DND-41 (cell line): ENCODE measurements at regions not wholly inside any gene's neighbourhood (a gene's known extent, or its start where the extent isn't known, plus 50 kb on each side); places are given as distances from the start of the nearest gene placed in this dataset.
A peak's percentile ranks its signal among the peaks of the same experiment; 100 is the strongest.

Experiments
- ATAC-seq: fragments of 200-7000 bp; cut with Tn5 transposase; 3 replicates; pipeline ENCODE4 v1.9.1; 2021; ENCODE audit warnings: low read depth; ENCODE audit not compliant: insufficient read depth
- DNase-seq: peaks from one replicate; pipeline ENCODE4 v3.0.0-alpha.2; 2020
- H2AFZ ChIP-seq: 2 replicates; pipeline ENCODE4 v1.6.0; 2012; ENCODE audit warnings: low read depth, low read length
- H3K27ac ChIP-seq: 2 replicates; pipeline ENCODE4 v1.5.1; 2012; ENCODE audit warnings: low read length, inconsistent platforms
- H3K27me3 ChIP-seq: fragments of 200-600 bp; sonication (generic); 2 replicates; pipeline ENCODE4 v1.6.0; 2012; ENCODE audit warnings: low read length, mild to moderate bottlenecking, inconsistent platforms; ENCODE audit not compliant: insufficient read depth, poor library complexity
- H3K36me3 ChIP-seq: 2 replicates; pipeline ENCODE4 v1.5.1; 2012; ENCODE audit warnings: low read length, inconsistent platforms; ENCODE audit not compliant: insufficient read depth
- H3K4me1 ChIP-seq: 2 replicates; pipeline ENCODE4 v1.5.1; 2012; ENCODE audit warnings: mild to moderate bottlenecking, low read length; ENCODE audit not compliant: insufficient read depth
- H3K4me2 ChIP-seq: 2 replicates; pipeline ENCODE4 v1.6.0; 2012; ENCODE audit warnings: mild to moderate bottlenecking, moderate library complexity, low read length, inconsistent platforms; ENCODE audit not compliant: insufficient read depth
- H3K4me3 ChIP-seq, 2 experiments: fragments of 200-600 bp in 1 of 2; shearing (Covaris generic) in 1 of 2; 2 replicates each; pipeline ENCODE4 v1.5.1; 2012 to 2016; ENCODE audit warnings: inconsistent platforms in 2 of 2, low read length in 2 of 2, mild to moderate bottlenecking in 2 of 2, low read depth in 1 of 2, moderate library complexity in 1 of 2
- H3K79me2 ChIP-seq: 2 replicates; pipeline ENCODE4 v1.6.0; 2012; ENCODE audit warnings: low read length, inconsistent platforms; ENCODE audit not compliant: insufficient read depth
- H3K9ac ChIP-seq: 2 replicates; pipeline ENCODE4 v1.6.0; 2012; ENCODE audit warnings: low read depth, mild to moderate bottlenecking, inconsistent platforms, low read length, moderate library complexity
- H3K9me3 ChIP-seq: 2 replicates; pipeline ENCODE4 v1.5.1; 2012; ENCODE audit warnings: low read length, moderate library complexity, mild to moderate bottlenecking, inconsistent platforms; ENCODE audit not compliant: insufficient read depth, severe bottlenecking
- H4K20me1 ChIP-seq: 2 replicates; pipeline ENCODE4 v1.6.0; 2012; ENCODE audit warnings: low read length; ENCODE audit not compliant: insufficient read depth
- CTCF ChIP-seq: IDR thresholded peaks from 2 replicates; pipeline ENCODE4 v1.5.1; 2012; ENCODE audit warnings: borderline replicate concordance, low read length, moderate library complexity, mild to moderate bottlenecking; ENCODE audit not compliant: poor library complexity, severe bottlenecking; ENCODE audit errors: extremely low read depth
- EZH2 ChIP-seq: IDR thresholded peaks from 3 replicates; pipeline ENCODE4 v1.6.1; 2012; ENCODE audit warnings: borderline replicate concordance, low read depth, mild to moderate bottlenecking, moderate library complexity, low read length, inconsistent platforms; ENCODE audit not compliant: severe bottlenecking

- ATAC-seq (no peak), DNase-seq (no peak)
- Histone ChIP-seq H2AFZ (no peak overlapping the region), H3K9ac (no peak overlapping the region), H3K36me3 (no peaks in the 10 kb centered on the region), H3K4me1 (peaks cover 36% of the 10 kb centered on the region), H4K20me1 (no peaks in the 10 kb centered on the region), H3K27me3 (no peaks in the 10 kb centered on the region), H3K4me3 (no peak overlapping the region), H3K4me2 (no peak overlapping the region), H3K27ac (peak overlapping the region; percentile 8; the same call in 1 of the 2 replicates), H3K79me2 (no peaks in the 10 kb centered on the region), H3K9me3 (no peaks in the 10 kb centered on the region)
- no peak for TF ChIP-seq EZH2
- TF ChIP-seq CTCF = no peak
Observed at GRCh38 chr2:234403074-234403473, 93.8 kb downstream of the ARL4C start.

- TF ChIP-seq CTCF (no peak), EZH2 (no peak)
- Histone ChIP-seq H2AFZ (no peak overlapping the region), H3K4me2 (no peak overlapping the region), H3K9me3 (no peaks in the 10 kb centered on the region), H3K9ac (0 out of 2 replicates have a peak overlapping the region, but pooled peaks have one; percentile 34), H3K4me1 (peaks cover 52% of the 10 kb centered on the region), H3K27me3 (no peaks in the 10 kb centered on the region), H3K4me3 (no peak overlapping the region), H3K36me3 (no peaks in the 10 kb centered on the region), H4K20me1 (no peaks in the 10 kb centered on the region), H3K79me2 (no peaks in the 10 kb centered on the region), H3K27ac (peak overlapping the region; percentile 81)
- ATAC-seq = peak; percentile 79
- peak; percentile 46 for DNase-seq
Observed at GRCh38 chr2:234401426-234401825, 95.5 kb downstream of the ARL4C start.

GRCh38 chr2:234399451-234400246 lies 97.2 kb downstream of the ARL4C start:
- H3K79me2 ChIP-seq = no peaks in the 10 kb centered on the region
- H3K4me2 ChIP-seq = no peak overlapping the region

More at GRCh38 chr2:234399451-234400246, 97.2 kb downstream of the ARL4C start:
- H3K27me3 ChIP-seq = no peaks in the 10 kb centered on the region
- peaks cover 70% of the 10 kb centered on the region for H3K4me1 ChIP-seq
- H3K4me3 ChIP-seq = no peak overlapping the region
- DNase-seq = no peak
- H4K20me1 ChIP-seq = no peaks in the 10 kb centered on the region
- no peak for TF ChIP-seq EZH2
- no peak for TF ChIP-seq CTCF
- H3K9ac ChIP-seq = no peak overlapping the region
- H3K36me3 ChIP-seq = no peaks in the 10 kb centered on the region
- ATAC-seq = no peak
- H2AFZ ChIP-seq = no peak overlapping the region
- no peaks in the 10 kb centered on the region for H3K9me3 ChIP-seq
- peak overlapping the region; percentile 54 for H3K27ac ChIP-seq
